HG03108 (cell line): ENCODE measurements at regions not wholly inside any gene's neighbourhood (a gene's known extent, or its start where the extent isn't known, plus 50 kb on each side); places are given as distances from the start of the nearest gene placed in this dataset.

Experiments used
- ATAC-seq: cut with Tn5 transposase; IDR thresholded peaks from one replicate; pipeline ENCODE4 v1.9.1; 2021; ENCODE audit warnings: moderate library complexity; ENCODE audit not compliant: unreplicated experiment

DNA sequence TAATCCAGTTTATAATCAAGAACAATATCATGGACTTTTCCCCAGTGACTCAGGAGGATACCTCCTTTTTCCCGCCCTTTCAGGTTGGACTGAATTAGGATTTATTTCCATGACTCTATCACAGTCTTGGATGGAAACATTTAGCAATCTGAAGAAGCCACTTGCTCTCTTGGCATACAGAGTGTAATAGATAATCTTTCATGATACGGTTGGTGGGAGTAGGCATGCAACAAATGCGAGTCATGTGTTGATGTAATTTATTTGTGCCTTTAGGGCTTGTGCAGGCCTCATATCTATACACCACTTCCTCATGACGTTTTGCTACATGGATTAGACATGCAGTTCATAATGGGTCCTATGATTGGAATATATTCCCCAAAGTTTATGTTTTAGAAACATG, 54.2 kb upstream of the MCTP2 start:
- ATAC-seq: no peak

DNA sequence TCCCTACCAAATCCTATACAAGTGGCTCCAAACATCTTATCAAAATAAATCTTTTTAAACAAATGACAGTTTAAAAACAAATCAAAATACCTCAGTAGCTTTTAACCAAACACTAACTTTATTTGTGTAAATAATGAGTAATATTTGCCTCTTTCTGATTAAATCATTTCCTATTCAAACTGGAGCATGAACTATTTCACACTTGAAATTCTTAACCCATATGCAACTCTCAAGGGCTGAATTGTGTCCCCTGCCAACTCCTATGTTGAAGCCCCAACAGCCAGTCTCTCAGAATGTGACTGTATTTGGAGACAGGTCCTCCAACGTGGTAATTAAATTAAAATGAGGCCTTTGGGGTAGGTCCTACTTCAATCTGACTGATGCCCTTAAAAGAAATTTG, 55.9 kb upstream of the MCTP2 start:
- no peak for ATAC-seq

DNA sequence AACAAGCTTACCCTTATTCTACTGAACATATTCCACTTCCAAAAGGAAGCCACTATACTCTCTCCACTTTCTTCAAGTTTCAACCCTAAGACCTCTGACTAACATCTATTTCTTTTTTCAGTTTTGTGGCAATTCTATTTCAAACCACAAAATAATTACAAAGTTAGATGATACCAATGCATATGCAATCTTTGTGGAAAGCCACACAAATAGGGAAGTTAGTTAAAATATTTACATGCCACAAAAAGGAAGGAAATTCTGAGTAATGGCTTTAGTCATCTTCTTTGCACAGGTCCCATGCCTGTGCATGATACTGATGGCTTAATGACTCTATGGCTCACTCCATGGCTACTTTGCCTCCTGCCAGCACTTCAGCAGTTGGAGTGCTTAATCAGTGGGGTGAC, 57.0 kb upstream of the MCTP2 start:
- peak; percentile 89 for ATAC-seq

DNA sequence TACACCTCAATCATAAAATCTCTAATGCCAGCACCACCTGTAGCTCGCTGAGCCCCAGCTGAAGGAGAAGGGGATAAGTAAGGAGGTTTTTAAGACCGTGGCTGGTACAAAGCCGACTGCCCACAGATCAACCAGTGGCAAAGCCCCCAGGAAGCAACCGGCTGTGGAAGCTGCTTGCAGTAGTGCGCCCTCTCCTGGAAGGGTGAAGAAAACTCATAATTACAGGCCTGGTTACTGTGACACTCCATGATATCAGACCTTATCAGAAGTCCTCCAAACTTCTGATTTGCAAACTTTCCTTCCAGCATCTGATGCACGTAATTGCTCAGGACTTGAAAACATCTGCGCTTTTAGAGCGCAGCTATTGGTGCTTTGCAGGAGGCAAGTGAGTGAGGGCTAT, 63.1 kb upstream of the MCTP2 start:
- ATAC-seq: no peak

DNA sequence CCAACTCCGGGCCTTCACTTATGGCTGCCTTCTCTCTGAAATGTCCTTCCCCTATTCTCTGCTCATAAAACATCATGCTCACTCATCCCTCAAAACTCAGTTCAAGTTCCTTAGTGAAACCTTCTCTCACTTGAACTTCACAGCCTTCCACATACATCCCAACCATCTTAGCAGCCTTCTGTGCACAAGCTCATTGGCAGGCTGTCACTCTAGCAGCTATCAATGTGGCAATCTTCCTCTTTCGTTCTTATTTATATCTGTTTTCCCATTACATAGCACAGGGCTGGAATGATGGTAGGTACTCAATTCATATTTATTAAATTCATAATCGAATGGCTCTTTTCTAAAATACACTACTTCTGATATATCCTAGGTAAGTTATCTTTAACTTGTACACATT, 66.4 kb upstream of the MCTP2 start:
- no peak for ATAC-seq

DNA sequence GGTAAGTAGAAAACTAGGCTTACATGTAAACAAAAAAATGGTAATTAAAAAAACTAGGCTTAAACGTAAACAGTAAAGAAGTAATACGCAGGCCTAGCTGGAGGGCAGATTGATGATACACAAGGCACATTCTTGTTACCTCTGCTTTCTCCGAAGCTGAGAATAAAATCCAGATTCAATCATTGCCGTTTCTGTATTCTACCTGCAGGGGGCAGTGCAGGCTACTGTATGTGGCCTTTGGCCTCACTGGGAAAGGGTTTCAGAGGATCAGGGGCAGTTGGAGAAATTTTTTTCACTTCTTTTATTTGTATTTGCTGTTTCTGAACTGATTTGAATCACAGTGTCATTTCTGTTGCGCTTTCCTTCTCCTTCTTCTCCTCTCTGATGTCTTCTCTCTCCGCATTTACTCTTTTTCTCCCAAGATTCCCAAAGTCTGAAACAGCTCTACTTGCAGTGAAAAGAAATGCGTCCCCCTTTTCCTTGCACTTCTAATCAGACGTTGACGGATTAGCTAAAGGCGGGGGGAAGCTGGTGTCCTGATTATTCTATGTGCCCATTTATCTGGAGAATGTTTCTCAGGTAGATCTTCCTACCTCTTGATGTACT, 67.1 kb upstream of the MCTP2 start:
- no peak for ATAC-seq

DNA sequence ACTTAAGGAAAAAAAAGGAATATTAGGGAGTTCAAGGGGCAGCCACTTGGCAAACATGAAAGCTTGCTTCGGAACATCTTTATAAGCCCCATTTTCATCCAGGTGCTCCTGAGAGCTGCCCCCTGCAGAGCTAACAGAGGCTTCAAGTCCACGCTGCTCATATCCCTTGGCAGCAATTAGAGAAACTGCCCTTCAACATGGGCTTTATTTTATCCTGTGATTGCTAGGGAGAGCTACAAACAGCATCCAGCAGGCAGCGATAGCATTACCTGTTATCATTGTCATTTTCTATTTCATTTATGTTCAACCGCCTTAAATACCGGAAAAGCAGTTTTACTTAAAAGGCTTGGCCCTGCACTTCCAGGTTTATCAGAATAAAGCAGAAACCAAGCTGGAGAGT, 68.4 kb upstream of the MCTP2 start:
- ATAC-seq: no peak

DNA sequence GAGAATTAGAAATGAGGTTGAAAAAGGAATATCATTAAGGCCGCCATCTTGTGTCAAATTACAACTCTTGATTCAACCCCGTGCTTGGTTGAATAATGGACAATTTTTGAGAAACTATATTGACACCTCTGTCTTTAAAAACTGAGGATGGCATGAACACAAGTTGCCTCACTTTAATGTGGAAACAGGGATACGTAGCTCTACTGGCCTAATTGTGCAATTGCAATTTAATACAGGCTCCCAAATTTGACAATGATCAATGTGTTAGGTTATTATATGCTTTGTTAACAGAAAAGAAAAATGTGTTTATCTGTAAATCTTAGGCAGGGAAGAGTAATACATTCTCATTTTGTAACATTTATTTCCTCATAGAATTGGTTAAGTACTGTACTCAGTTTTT, 77.1 kb upstream of the MCTP2 start:
- no peak for ATAC-seq

DNA sequence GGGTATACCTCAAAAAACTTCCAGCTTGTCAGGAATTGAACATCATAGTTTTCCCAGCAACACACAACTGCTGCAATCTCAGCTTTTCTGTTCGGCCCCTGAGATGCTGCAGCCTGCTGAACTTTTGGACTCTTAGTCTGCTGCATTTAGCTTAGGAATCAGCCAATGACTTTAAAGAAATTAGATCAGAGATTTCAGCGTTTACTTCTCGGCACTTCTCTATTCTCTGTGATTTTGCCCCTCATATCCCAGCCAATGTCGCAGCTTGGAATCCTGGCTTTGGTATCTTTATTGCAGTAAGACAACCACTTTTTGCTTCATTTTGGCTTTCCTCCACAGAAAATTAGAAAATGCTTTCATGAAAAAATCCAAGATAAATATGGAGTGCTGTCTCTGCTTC, 86.3 kb upstream of the MCTP2 start:
- ATAC-seq: no peak

DNA sequence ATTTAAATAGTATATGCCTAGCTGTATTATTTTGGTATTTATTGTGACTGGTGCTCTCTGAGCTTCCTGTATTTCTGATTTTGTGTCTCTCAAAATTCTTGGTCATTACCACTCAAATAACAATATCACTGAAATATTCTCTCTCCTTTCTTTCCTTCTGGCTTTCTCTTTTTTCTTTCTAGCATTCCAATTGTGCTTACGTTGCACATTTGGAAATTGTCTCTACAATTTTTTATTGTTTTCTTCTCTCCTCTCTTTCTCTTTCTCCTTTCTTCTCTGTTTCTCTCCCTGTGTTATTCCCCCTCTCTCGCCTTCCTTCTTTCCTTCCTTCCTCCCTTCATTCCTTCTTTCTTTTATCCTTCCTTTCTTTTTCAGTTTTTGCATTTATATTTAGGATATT, 89.6 kb upstream of the MCTP2 start:
- no peak for ATAC-seq

DNA sequence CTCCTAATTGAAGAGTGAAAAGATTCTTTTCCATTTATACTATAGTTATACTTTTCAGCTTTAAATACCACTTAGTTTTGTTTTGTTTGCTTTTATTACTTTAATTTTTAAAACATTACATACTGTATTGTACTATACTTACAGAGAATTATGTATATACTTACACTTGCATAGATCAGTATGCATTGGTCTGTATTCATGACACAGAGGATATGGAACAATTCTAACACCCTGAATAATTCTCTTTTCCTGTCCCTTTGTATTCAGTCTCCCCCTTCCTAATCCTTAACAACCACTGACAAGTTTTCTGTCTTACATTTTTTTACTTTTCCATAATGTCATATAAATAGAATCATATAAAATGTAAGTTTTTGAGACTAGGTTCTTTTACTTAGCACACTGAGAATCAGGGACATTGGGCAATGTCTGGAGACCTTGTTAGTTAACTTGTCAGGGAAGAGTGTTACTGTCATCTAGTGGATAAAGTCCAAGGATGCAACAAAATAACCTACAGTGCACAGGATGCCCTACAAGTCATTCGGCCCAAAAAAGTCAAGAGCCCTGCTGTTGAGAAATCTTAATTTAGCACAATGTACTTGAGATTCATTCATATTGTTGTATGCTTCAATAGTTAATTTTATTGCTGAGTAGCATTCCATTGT, 95.7 kb upstream of the MCTP2 start:
- no peak for ATAC-seq

DNA sequence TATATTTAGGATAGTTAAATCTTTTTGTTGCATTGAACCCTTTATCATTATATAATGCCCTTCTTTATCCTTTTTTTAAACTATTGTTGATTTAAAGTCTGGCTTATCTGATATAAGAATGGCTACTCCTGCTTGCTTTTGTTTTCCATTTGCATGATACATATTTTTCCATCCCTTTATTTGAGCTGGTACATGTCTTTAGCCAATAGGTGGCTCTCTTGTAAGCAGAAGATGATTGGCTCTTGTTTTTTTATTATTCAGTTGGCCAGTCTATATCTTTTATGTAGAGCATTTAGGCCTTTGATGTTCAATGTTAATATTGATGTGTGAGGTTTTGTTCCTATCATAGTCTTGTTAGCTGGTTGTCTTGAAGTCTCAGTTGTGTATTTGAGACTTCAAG, 99.5 kb upstream of the MCTP2 start:
- no peak for ATAC-seq

DNA sequence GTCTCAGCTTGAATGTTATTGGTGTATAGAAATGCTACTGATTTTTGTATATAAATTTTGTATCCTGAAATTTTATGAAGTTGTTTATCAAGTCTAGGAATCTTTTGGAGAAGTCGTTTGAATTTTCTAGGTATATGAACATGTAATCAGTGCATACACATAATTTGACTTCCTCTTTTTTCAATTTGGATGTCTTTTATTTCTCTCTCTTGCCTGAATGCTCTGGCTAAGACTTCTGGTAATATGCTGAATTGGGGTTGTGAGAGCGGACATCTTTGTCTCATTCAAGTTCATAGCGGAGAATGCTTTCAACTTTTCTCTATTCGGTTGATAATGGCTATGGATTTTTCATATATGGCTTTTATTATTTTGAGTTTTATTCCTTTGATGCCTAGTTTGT, 100.9 kb upstream of the MCTP2 start:
- ATAC-seq: no peak

DNA sequence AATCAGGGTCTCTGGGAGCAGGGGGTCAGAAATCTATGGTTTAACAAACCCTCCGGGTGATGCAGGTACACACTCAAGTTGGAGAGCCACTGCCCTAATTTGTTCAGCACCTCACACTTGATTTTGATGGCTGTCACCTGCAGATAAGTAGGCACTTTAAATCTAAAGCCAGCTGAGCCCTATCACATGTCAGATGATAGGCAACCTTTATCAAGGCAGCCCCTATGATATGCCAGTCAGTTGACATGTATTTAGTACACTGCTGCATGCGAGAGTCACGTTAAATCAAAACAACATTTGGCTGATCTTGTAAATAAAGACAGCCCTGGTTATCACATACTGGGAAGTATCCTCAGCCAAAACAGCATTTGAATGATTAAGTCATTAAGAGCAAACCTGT, 104.4 kb upstream of the MCTP2 start:
- ATAC-seq: no peak

DNA sequence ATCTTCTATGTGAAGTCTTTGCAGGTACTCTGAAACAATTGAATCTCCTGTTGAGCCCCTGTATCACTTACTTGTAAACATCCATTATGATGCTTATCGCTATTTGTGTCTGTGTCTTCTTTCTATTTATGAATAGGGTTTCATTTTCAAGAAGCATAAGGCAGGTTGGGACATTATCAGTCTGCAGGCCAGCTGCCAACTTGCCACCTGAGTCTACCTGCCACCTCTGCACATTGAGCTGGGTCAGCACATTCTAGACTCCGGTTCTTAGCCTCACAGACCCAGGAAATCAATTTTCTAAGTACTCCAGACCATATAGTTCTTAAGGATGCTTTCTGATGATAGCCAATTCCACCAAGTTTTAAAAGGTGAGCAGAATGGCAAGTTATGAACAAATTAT, 105.7 kb upstream of the MCTP2 start:
- no peak for ATAC-seq

DNA sequence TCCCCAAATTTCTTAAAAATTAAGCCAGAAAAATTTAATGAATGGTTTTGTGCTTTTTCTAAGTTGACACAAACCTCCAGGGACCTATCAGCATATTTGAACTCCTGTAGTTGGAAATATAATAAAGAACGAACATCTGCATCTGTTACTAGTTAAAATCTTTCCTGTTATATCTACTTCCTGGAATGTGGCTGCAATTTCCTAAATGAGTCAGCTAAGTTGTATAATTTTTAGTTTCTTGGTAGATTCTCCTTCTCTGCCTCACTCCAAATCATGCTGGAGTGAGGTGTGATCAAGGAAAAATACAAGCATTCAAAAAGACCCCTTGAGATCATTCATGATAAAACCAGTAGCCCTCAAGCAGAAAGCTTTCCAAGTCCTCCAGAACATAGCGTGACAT, 106.2 kb upstream of the MCTP2 start:
- no peak for ATAC-seq

DNA sequence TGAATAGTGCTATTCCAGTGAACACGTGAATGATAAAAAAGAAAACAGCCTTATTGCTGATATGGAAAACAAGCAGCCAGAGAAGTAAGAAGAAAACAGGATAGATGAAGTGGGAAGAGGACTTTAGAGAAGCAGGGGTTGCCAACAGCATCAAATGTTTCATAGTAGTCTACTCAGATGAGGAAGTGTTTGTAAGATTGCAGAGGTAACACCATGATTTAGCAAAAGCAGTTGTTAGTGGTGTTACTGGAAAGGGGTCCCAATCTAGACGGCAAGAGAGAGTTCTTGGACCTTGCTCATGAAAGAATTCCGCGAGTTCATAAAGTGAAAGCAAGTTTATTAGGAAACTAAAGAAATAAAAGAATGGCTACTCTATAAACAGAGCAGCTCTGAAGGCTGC, 108.8 kb upstream of the MCTP2 start:
- no peak for ATAC-seq

DNA sequence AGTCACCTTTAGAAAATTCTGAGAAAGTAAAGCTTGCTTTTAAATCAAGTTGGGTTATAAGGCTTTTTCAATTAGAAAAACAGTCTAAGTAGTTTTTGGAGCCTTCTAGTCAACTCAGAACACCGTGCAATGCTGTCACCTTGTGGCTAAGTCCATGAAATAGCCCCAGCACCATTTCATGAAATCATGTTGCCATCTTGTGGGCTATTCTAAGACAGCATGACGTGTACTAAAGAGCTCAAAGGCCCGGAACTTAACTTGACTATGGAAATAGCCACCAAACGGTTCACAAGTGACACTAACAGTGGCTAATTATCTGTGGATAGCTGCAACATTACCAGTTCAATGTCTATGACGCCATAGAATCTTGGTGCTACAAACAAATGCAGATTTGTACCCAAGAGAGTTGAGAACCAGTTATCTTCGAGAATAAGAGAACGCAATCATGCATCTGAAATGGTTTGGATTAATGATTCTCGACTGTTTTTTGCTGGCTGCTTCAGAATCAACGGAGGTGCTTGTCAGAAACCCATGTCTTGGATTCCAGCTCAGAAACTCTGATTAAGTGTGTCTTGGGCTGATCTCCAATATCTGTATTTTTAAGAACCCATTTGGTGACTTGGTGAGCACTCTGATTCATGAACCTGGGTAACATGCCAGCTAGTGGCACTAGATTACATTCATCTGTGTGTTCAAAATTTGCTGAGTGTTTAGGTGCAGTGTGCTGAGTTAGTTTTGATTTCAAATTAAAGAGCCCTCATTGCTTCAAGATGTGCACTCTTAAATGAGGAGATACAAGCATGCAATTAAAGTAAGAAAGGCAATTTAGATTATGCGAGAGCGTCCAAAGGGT, 111.2 kb upstream of the MCTP2 start:
- peak; percentile 99 for ATAC-seq

DNA sequence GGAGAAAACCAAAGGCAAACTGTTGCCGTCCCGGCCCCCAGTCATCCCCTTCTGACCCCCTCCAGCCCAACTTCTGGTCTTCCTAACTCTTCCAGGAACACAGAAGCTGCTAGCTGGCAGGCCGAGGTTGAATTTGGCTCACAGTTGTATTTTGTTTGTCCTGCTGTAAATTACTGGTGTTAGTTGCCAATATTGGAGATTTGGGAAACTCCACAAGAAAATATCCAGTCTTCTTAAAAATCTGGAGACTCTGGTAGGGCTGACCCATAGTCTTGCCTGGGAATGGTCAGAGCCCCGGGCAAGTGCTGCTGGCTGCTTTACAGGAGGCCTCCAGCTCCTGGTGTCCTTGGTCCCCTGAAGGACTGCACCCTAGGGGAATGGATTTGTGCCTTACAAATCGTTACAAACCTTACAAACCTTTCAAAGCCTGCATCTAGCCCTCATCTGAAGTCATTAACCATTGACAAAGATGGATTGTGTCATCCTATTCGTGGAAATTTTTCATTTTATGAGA, 112.0 kb upstream of the MCTP2 start:
- no peak for ATAC-seq

DNA sequence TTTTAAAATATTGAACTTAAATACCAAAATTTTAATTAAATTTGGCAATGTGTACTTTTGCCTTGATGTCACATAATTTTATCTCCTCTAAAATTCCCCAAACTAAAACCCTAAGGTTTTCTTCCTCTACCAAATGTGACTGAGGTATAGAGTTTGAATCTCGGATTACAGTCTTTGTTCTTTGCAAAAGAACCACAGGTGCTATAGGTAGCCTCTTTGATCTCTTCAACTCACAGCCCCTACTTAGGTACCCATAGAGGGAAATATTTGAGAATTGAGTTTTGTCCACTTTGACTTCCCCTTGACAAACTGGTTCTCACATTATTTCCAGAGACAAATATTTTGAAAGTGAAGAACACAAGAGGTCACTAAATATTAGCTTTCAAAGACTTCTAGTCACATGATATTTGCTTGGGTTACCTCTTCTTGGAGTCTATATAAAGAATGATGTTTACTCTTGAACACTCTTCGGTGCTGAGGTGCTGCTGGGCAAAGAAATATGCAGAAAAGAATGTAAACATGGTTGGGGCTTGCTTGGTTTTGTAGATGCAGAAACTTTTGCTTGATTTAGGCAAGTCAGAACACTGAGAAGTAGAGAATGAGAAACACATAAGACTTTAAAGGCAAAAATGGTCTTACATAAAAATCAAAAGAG, 120.8 kb upstream of the MCTP2 start:
- ATAC-seq: no peak

DNA sequence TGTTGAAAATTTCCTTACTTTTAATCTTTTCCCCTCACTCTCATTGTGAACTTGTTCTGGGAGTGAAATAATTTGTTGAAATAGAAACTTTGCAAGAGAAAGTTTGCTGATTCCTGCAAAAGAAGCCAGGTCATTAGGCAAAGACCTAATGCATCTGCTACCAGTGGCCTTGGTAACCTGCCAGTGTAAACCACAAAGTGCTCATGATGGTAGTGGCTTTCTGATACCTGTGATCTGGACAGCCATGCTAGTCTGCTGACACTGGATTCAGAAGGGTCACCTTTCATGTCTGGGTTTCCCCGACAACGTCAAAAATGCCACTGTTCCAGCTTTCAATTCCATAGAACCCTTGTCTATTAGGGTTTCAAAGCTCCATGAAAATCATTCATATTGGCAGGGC, 123.7 kb upstream of the MCTP2 start:
- ATAC-seq: no peak

DNA sequence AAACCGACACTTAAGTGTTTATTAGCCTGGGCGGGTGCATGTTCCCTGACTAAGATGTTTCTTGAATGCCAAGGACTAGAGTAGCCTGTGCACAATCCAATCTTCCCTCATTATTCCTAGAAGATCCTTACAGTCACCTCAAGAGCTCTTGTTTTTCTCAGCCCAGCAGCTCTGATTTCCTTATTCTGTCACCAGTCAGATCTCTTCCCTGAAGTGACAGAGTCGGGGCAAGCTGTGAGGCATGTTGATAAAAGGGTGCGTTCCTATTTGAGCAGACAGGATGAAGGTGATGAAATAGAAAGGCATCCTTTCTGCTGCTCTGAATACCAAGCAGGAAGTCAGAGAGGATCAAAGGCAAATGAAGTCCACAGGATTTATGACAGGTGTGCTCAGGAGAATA, 125.6 kb upstream of the MCTP2 start:
- ATAC-seq: no peak
